OCI-LY3 (cell line): ENCODE measurements at regions not wholly inside any gene's neighbourhood (a gene's known extent, or its start where the extent isn't known, plus 50 kb on each side); places are given as distances from the start of the nearest gene placed in this dataset.

Experiments
- CTCF ChIP-seq: fragments of 200-600, 300-600 bp; sonication (generic); IDR thresholded peaks from 2 replicates; pipeline ENCODE4 v1.5.1; 2014; ENCODE audit warnings: antibody characterized with exemption, low read length, low read depth
- EZH2phosphoT487 ChIP-seq: fragments of 200-600 bp; shearing (Covaris generic); IDR thresholded peaks from 2 replicates; pipeline ENCODE4 v1.6.1; 2018; ENCODE audit warnings: antibody characterized with exemption, mixed run types, low read depth

GRCh38 chr5:125415126-125415525 lies 668.7 kb upstream of the ZNF608 start:
- no peak for TF ChIP-seq CTCF
- no peak for TF ChIP-seq EZH2phosphoT487
